AG09319 (cell line): ENCODE measurements at regions not wholly inside any gene's neighbourhood (a gene's known extent, or its start where the extent isn't known, plus 50 kb on each side); places are given as distances from the start of the nearest gene placed in this dataset.

Source experiments
- DNase-seq: peaks from one replicate; pipeline ENCODE4 v3.0.0-alpha.2; 2010; ENCODE audit warnings: low read depth; ENCODE audit errors: extremely low read depth
- TF ChIP-seq, protein P1 (sequence below): IDR thresholded peaks from 2 replicates; pipeline ENCODE4 v1.5.1; 2011; ENCODE audit warnings: low read depth, mild to moderate bottlenecking, inconsistent platforms, low read length, moderate library complexity

DNA sequence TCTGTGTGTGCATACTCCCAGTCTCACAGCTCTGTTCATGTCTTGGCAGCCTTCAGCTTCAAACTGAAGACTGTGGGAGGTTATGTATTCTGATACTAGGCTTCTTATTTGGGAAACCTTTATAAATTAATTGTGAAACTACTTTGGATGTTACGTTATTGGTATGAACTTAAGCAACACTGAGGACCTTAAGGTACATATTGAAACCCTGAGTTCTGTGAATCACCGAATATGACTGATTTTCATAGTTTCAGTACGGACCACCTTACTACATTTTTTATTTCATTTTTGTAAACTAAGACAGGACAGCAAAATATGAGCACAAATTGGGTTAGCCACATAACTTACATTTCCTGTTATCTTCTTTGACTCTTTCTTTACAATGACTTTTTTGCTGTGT, 498.4 kb downstream of the PDGFC start:
- DNase-seq = no peak
- TF ChIP-seq, protein P1, sequence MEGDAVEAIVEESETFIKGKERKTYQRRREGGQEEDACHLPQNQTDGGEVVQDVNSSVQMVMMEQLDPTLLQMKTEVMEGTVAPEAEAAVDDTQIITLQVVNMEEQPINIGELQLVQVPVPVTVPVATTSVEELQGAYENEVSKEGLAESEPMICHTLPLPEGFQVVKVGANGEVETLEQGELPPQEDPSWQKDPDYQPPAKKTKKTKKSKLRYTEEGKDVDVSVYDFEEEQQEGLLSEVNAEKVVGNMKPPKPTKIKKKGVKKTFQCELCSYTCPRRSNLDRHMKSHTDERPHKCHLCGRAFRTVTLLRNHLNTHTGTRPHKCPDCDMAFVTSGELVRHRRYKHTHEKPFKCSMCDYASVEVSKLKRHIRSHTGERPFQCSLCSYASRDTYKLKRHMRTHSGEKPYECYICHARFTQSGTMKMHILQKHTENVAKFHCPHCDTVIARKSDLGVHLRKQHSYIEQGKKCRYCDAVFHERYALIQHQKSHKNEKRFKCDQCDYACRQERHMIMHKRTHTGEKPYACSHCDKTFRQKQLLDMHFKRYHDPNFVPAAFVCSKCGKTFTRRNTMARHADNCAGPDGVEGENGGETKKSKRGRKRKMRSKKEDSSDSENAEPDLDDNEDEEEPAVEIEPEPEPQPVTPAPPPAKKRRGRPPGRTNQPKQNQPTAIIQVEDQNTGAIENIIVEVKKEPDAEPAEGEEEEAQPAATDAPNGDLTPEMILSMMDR = no peak

DNA sequence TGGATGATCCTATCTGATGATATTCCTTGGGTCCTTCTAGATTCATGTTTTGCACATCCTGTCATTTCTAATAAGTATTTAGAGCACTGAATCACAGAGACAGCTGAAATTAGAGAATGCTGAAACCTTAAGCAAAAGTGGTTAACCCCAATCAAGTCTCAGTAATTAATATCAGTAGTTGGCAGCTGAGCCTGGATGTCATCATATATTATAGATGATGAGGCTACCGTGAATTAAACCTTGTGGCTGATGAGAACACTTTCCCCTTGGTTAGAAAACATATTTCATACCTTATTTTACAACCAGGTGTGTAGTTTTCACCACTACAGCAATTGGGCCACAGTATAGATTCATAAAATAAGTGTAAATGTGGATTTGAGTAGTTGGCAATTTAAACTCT, 499.0 kb downstream of the PDGFC start:
- TF ChIP-seq, protein P1 = no peak

DNA sequence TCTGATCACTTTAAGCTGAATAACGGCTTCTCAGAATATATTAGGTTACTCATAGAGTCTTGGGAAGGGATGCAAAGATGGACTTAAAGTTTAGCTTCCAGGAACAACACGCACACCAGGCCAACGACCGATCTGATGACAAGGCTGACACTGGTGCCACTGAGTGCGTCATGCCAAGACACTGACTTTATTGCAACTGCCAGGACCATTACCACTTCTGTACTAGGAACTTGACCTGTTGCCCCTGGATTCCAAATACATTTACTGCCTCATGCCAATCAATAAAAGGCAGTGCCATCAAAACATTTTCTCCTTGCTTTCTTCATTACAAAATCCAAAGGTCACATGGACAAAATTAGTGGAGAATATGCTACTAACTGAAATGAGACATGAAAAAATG, 505.9 kb upstream of the CTSO start:
- TF ChIP-seq, protein P1 = no peak
- no peak for DNase-seq

More for the DNA sequence above, 499.0 kb downstream of the PDGFC start:
- no peak for DNase-seq

DNA sequence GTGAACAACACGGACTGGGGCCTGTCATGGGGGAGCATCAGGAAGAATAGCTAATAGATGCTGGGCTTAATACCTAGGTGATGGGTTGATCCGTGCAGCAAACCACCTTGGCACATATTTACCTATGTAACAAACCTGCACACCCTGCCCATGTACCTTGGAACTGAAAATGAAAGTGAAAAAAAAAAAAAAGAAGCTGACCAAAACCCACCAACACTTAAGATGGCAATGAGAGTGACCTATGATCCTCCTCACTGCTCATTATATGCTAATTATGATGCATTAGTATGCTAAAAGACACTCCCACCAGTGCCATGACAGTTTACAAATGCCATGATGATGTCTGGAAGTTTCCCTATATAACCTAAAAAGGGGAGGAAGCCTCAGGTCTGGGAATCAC, 503.2 kb upstream of the CTSO start:
- DNase-seq = no peak
- TF ChIP-seq, protein P1 = no peak

DNA sequence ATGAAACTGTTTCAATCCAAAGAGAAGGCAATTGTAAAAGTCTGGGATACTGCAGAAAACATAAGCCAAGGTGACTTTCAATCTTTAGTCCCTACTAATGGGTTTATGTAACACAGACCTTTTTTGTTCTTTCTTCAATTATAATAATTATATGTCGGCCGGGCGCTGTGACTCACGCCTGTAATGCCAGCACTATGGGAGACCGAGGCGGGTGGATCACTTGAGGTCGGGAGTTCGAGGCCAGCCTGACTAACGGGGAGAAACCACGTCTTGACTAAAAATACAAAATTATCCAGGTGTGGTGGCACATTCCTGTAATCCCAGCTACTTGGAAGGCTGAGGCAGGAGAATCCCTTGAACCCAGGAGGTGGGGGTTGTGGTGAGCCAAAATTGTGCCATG, 489.8 kb upstream of the CTSO start:
- TF ChIP-seq, protein P1 = no peak
- DNase-seq = no peak

DNA sequence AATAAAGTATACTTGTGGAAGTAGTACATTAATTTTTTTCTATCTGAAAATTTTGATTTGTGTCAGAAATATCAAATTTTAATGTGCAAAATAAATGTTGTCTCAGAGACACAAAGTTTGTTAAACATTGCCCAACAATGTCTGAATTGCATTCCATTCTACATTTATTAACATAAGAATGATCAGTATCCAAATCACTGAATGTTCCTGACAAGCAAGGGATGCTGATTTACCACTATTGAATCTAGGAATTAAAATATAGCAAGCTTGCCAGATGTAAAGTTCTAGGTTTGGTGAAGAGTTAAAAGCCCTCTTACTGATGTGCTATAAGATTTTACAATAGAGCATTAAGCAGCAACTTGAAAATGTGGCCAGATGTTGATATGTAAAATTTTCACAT, 489.2 kb upstream of the CTSO start:
- no peak for DNase-seq
- TF ChIP-seq, protein P1 = no peak

DNA sequence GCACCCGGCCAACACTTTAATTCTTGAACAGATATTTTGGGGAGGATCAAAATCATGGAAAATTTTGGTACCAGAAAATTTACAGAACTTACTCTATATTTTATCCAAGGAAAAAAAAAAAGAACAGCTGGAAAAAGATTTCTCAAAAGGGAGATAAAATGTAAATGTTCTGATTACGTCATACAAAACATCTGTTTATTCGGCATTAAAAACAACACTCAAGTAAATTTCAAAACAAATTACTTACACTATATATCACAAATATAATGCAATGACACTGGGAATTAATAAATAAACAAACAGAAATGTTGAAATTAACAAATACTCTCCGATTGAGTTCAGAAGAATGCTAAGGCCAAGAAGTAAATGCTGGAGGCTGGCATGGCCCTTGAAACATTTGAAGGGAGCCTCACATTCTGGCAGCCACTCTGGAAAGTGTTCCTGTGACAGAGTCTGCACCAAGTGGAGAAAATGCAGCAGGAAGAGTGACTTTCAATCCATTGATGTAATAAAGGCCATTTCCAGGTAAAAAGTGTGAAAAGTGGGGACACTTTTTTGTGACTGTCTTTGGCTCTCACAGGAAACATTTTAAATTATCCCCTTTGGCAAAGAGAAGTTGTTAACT, 486.0 kb upstream of the CTSO start:
- no peak for DNase-seq
- TF ChIP-seq, protein P1 = no peak
